VCaP (cell line): ENCODE measurements at regions not wholly inside any gene's neighbourhood (a gene's known extent, or its start where the extent isn't known, plus 50 kb on each side); places are given as distances from the start of the nearest gene placed in this dataset.

ENCODE experiments used
- H3K27ac ChIP-seq: fragments of 450-650 bp; 2 replicates; pipeline ENCODE4 v1.5.1; 2017
- CTCF ChIP-seq: fragments of 450-650 bp; conservative IDR thresholded peaks from 2 replicates; pipeline ENCODE4 v1.5.1; 2017; ENCODE audit warnings: mild to moderate bottlenecking, moderate library complexity

- H3K27ac ChIP-seq: no peak overlapping the region
- no peak for TF ChIP-seq CTCF
Measured at GRCh38 chr20:12203399-12203798, 285.7 kb downstream of the BTBD3 start.

- TF ChIP-seq CTCF: no peak
- H3K27ac ChIP-seq: no peak overlapping the region
Measured at GRCh38 chr20:12203981-12204380, 286.3 kb downstream of the BTBD3 start.

- no peak overlapping the region for H3K27ac ChIP-seq
- TF ChIP-seq CTCF: peak; percentile 83
Measured at GRCh38 chr20:12207875-12208274, 290.2 kb downstream of the BTBD3 start.

- no peak for TF ChIP-seq CTCF
- H3K27ac ChIP-seq: no peak overlapping the region
Measured at GRCh38 chr20:12210591-12210990, 292.9 kb downstream of the BTBD3 start.

- no peak overlapping the region for H3K27ac ChIP-seq
- no peak for TF ChIP-seq CTCF
Measured at GRCh38 chr20:12211361-12211760, 293.7 kb downstream of the BTBD3 start.

GRCh38 chr20:12217382-12217781 lies 299.7 kb downstream of the BTBD3 start:
- H3K27ac ChIP-seq: no peak overlapping the region
- TF ChIP-seq CTCF: no peak

GRCh38 chr20:12219798-12220197 lies 302.1 kb downstream of the BTBD3 start:
- TF ChIP-seq CTCF: no peak
- no peak overlapping the region for H3K27ac ChIP-seq

- H3K27ac ChIP-seq: no peak overlapping the region
- no peak for TF ChIP-seq CTCF
Measured at GRCh38 chr20:12223057-12223456, 305.4 kb downstream of the BTBD3 start.
